Memory B cell (primary cell): ENCODE measurements at regions not wholly inside any gene's neighbourhood (a gene's known extent, or its start where the extent isn't known, plus 50 kb on each side); places are given as distances from the start of the nearest gene placed in this dataset.

Experiments
- ATAC-seq: fragments of 150-1000 bp; cut with Tn5 transposase; 2 replicates; pipeline ENCODE4 v1.10.0; 2021; ENCODE audit warnings: low read depth, mild to moderate bottlenecking, moderate library complexity
- DNase-seq, 2 donors: peaks; one replicate each; pipeline ENCODE4 v3.0.0; 2022; ENCODE audit warnings: low spot score in 2 of 2
- H3K27ac Mint-ChIP-seq: one replicate; pipeline ENCODE4 v1.8.0; 2022; ENCODE audit warnings: mild to moderate bottlenecking, moderate library complexity, mixed read lengths
- H3K27me3 Mint-ChIP-seq: one replicate; pipeline ENCODE4 v1.8.0; 2022; ENCODE audit warnings: mixed read lengths
- H3K36me3 Mint-ChIP-seq: one replicate; pipeline ENCODE4 v1.8.0; 2022; ENCODE audit warnings: mild to moderate bottlenecking, mixed read lengths
- H3K4me1 Mint-ChIP-seq: one replicate; pipeline ENCODE4 v1.8.0; 2022; ENCODE audit warnings: mixed read lengths
- H3K4me3 Mint-ChIP-seq: one replicate; pipeline ENCODE4 v1.8.0; 2022; ENCODE audit warnings: mild to moderate bottlenecking, moderate library complexity, mixed read lengths
- H3K9me3 Mint-ChIP-seq: one replicate; pipeline ENCODE4 v1.8.0; 2022; ENCODE audit warnings: mixed read lengths

- Mint-ChIP-seq H3K4me1 (no peaks in the 10 kb centered on the region), H3K4me3 (no peak overlapping the region), H3K27me3 (peaks cover 4% of the 10 kb centered on the region), H3K36me3 (no peaks in the 10 kb centered on the region), H3K27ac (no peak overlapping the region), H3K9me3 (no peaks in the 10 kb centered on the region)
- ATAC-seq, result no peak
- DNase-seq, result no peak
Measured at GRCh38 chr17:51541215-51541614, 280.9 kb downstream of the UTP18 start.

GRCh38 chr17:51546114-51546513 lies 285.8 kb downstream of the UTP18 start:
- DNase-seq (no peak), ATAC-seq (no peak)
- Mint-ChIP-seq H3K27ac (no peak overlapping the region), H3K9me3 (no peaks in the 10 kb centered on the region), H3K4me1 (no peaks in the 10 kb centered on the region), H3K4me3 (no peak overlapping the region), H3K27me3 (no peaks in the 10 kb centered on the region), H3K36me3 (no peaks in the 10 kb centered on the region)

- Mint-ChIP-seq H3K9me3 (no peaks in the 10 kb centered on the region), H3K27me3 (peaks cover 9% of the 10 kb centered on the region), H3K4me1 (no peaks in the 10 kb centered on the region), H3K27ac (no peak overlapping the region), H3K36me3 (no peaks in the 10 kb centered on the region), H3K4me3 (no peak overlapping the region)
- no peak for ATAC-seq
- no peak for DNase-seq
Measured at GRCh38 chr17:51548125-51548524, 287.8 kb downstream of the UTP18 start.

GRCh38 chr17:51555153-51555552 lies 294.8 kb downstream of the UTP18 start:
- ATAC-seq (no peak), DNase-seq (no peak)
- no peak overlapping the region for H3K27ac Mint-ChIP-seq
- no peaks in the 10 kb centered on the region for H3K36me3 Mint-ChIP-seq
- H3K27me3 Mint-ChIP-seq, result peaks cover 19% of the 10 kb centered on the region
- H3K4me3 Mint-ChIP-seq, result no peak overlapping the region
- H3K4me1 Mint-ChIP-seq, result no peaks in the 10 kb centered on the region
- H3K9me3 Mint-ChIP-seq, result no peaks in the 10 kb centered on the region

- H3K27me3 Mint-ChIP-seq, result peaks cover 18% of the 10 kb centered on the region
- no peaks in the 10 kb centered on the region for H3K9me3 Mint-ChIP-seq
- no peak overlapping the region for H3K4me3 Mint-ChIP-seq
- no peak overlapping the region for H3K27ac Mint-ChIP-seq
- no peaks in the 10 kb centered on the region for H3K36me3 Mint-ChIP-seq
- ATAC-seq (no peak), DNase-seq (no peak)
- H3K4me1 Mint-ChIP-seq, result no peaks in the 10 kb centered on the region
Measured at GRCh38 chr17:51559778-51560177, 299.4 kb downstream of the UTP18 start.

- no peaks in the 10 kb centered on the region for H3K9me3 Mint-ChIP-seq
- DNase-seq, result no peak
- no peaks in the 10 kb centered on the region for H3K36me3 Mint-ChIP-seq
- H3K27ac Mint-ChIP-seq, result no peak overlapping the region
- peaks cover 16% of the 10 kb centered on the region for H3K27me3 Mint-ChIP-seq
- no peak overlapping the region for H3K4me3 Mint-ChIP-seq
- no peak for ATAC-seq
- no peaks in the 10 kb centered on the region for H3K4me1 Mint-ChIP-seq
Measured at GRCh38 chr17:51560398-51560797, 300.1 kb downstream of the UTP18 start.

GRCh38 chr17:51563961-51564360 lies 303.6 kb downstream of the UTP18 start:
- Mint-ChIP-seq H3K27me3 (peaks cover 14% of the 10 kb centered on the region), H3K4me1 (no peaks in the 10 kb centered on the region), H3K9me3 (no peaks in the 10 kb centered on the region), H3K36me3 (no peaks in the 10 kb centered on the region), H3K4me3 (no peak overlapping the region), H3K27ac (no peak overlapping the region)
- DNase-seq, result no peak
- no peak for ATAC-seq

GRCh38 chr17:51572115-51572514 lies 311.8 kb downstream of the UTP18 start:
- DNase-seq, result no peak
- ATAC-seq, result no peak
- Mint-ChIP-seq H3K27ac (no peak overlapping the region), H3K4me3 (no peak overlapping the region), H3K4me1 (no peaks in the 10 kb centered on the region), H3K27me3 (peaks cover 7% of the 10 kb centered on the region), H3K9me3 (peaks cover 5% of the 10 kb centered on the region), H3K36me3 (no peaks in the 10 kb centered on the region)
